Fibroblast of lung (primary cell): ENCODE measurements at regions not wholly inside any gene's neighbourhood (a gene's known extent, or its start where the extent isn't known, plus 50 kb on each side); places are given as distances from the start of the nearest gene placed in this dataset.

Experiments
- DNase-seq, 2 donors: peaks; one replicate each; pipeline versions ENCODE4 v3.0.0 to v3.0.0-alpha.2; 2010; ENCODE audit warnings: low read depth in 2 of 2
- H2AFZ ChIP-seq: 2 replicates; pipeline ENCODE4 v1.5.1; 2012; ENCODE audit warnings: low read length, control low read depth, inconsistent platforms
- H3K27ac ChIP-seq: 2 replicates; pipeline ENCODE4 v1.5.1; 2011; ENCODE audit warnings: low read length, control low read depth; ENCODE audit not compliant: insufficient read depth
- H3K27me3 ChIP-seq: 2 replicates; pipeline ENCODE4 v1.5.1; 2011; ENCODE audit warnings: mild to moderate bottlenecking, low read length; ENCODE audit not compliant: control insufficient read depth, insufficient read depth
- H3K36me3 ChIP-seq: 2 replicates; pipeline ENCODE4 v1.5.1; 2011; ENCODE audit warnings: low read length; ENCODE audit not compliant: control insufficient read depth, insufficient read depth
- H3K4me1 ChIP-seq: 2 replicates; pipeline ENCODE4 v1.5.1; 2011; ENCODE audit warnings: low read length; ENCODE audit not compliant: control insufficient read depth, insufficient read depth; ENCODE audit errors: extremely low read depth
- H3K4me2 ChIP-seq: 2 replicates; pipeline ENCODE4 v1.5.1; 2011; ENCODE audit warnings: low read length, control low read depth; ENCODE audit not compliant: insufficient read depth; ENCODE audit errors: extremely low read depth
- H3K4me3 ChIP-seq, 4 experiments: fragments of 200-600 bp in 1 of 4; sonication (generic) in 1 of 4; replicated peaks in 1 of 4; 2 replicates each; pipeline ENCODE4 v1.5.1; 2011 to 2016; ENCODE audit warnings: low read length in 4 of 4, low read depth in 3 of 4, mild to moderate bottlenecking in 3 of 4, control low read depth in 2 of 4, inconsistent platforms in 1 of 4, mixed read lengths in 1 of 4; ENCODE audit not compliant: insufficient read depth in 1 of 4; ENCODE audit errors: control extremely low read depth in 1 of 4
- H3K79me2 ChIP-seq: 2 replicates; pipeline ENCODE4 v1.5.1; 2012; ENCODE audit warnings: mild to moderate bottlenecking, low read length, inconsistent platforms; ENCODE audit not compliant: control insufficient read depth, insufficient read depth
- H3K9ac ChIP-seq: 2 replicates; pipeline ENCODE4 v1.5.1; 2011; ENCODE audit warnings: mild to moderate bottlenecking, low read length, control low read depth; ENCODE audit not compliant: insufficient read depth
- H3K9me3 ChIP-seq: 2 replicates; pipeline ENCODE4 v1.5.1; 2012; ENCODE audit warnings: low read depth, low read length; ENCODE audit not compliant: control insufficient read depth, insufficient read depth
- H4K20me1 ChIP-seq: 2 replicates; pipeline ENCODE4 v1.5.1; 2011; ENCODE audit warnings: low read length; ENCODE audit not compliant: control insufficient read depth, insufficient read depth; ENCODE audit errors: extremely low read depth
- CTCF ChIP-seq, 2 donors: IDR thresholded peaks in 1 of 2; conservative IDR thresholded peaks in 1 of 2; 1 replicate in 1 of 2; 2 replicates in 1 of 2; pipeline ENCODE4 v1.5.1; 2011 to 2012; ENCODE audit warnings: low read length in 2 of 2, control low read depth in 1 of 2, inconsistent platforms in 1 of 2, low read depth in 1 of 2, mild to moderate bottlenecking in 1 of 2
- EZH2 ChIP-seq: IDR thresholded peaks from 2 replicates; pipeline ENCODE4 v1.5.1; 2012; ENCODE audit warnings: low read length, control low read depth, mild to moderate bottlenecking; ENCODE audit errors: missing control alignments

DNA sequence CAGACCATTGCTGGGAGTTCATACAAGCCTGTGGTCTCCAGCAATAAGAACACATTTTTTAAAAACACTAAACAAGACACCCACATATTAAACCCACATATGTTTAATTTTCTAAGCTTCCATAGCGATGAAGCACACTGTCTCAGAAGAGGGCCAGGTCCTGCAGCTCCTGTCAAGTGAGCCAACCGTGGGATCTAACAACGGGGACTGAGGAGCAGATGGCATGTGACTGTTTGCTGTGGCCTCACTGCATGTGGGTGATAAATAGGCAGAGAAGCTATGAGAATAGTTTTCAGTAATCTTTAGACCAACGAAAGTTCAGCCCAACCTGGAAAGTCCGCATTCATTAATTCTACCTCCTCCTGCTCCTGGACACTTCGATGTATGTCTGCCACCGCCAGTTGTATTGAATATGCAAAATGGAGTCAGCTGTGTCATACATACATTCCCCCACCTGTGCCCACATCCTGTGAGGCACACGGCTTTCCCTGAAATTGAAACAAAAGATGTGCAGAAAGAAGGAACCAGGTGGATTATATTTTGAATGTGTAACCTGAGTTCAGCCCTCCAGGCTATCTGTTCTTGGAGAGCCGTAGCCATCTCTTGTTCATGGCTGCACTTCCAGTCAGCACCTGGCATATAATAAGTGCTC, 88.2 kb downstream of the MIS18A start:
- TF ChIP-seq EZH2 (no peak), CTCF (conservative IDR thresholded peaks at IDR 0.05 in 1 of 2, IDR thresholded peaks at IDR 0.05 in 1 of 2; ENCODE audit: low read depth in 1 of 2, low read length in 2 of 2) (no peak)
- Histone ChIP-seq H3K9me3 (no peaks in the 10 kb centered on the region), H3K27ac (no peak overlapping the region), H4K20me1 (no peaks in the 10 kb centered on the region), H3K4me3 (no peak overlapping the region), H3K27me3 (no peaks in the 10 kb centered on the region), H3K79me2 (no peaks in the 10 kb centered on the region), H3K4me2 (no peak overlapping the region), H3K9ac (no peak overlapping the region), H3K4me1 (no peaks in the 10 kb centered on the region), H2AFZ (no peak overlapping the region), H3K36me3 (no peaks in the 10 kb centered on the region)
- DNase-seq: no peak

GRCh38 chr21:32189688-32190483, 89.0 kb downstream of the MIS18A start:
- Histone ChIP-seq H3K36me3 (no peaks in the 10 kb centered on the region), H3K4me3 (no peak overlapping the region), H3K27me3 (no peaks in the 10 kb centered on the region), H4K20me1 (no peaks in the 10 kb centered on the region), H3K9me3 (no peaks in the 10 kb centered on the region), H3K4me1 (no peaks in the 10 kb centered on the region), H3K27ac (no peak overlapping the region), H3K9ac (no peak overlapping the region), H3K4me2 (no peak overlapping the region), H3K79me2 (no peaks in the 10 kb centered on the region), H2AFZ (no peak overlapping the region)
- no peak for TF ChIP-seq EZH2
- TF ChIP-seq CTCF (conservative IDR thresholded peaks at IDR 0.05 in 1 of 2, IDR thresholded peaks at IDR 0.05 in 1 of 2; ENCODE audit: low read depth in 1 of 2, low read length in 2 of 2): no peak
- no peak for DNase-seq

GRCh38 chr21:32186804-32187203, 92.0 kb downstream of the MIS18A start:
- no peaks in the 10 kb centered on the region for H4K20me1 ChIP-seq
- no peaks in the 10 kb centered on the region for H3K79me2 ChIP-seq
- no peak for TF ChIP-seq EZH2
- TF ChIP-seq CTCF (conservative IDR thresholded peaks at IDR 0.05 in 1 of 2, IDR thresholded peaks at IDR 0.05 in 1 of 2; ENCODE audit: low read depth in 1 of 2, low read length in 2 of 2): no peak
- H3K9me3 ChIP-seq: no peaks in the 10 kb centered on the region
- H3K36me3 ChIP-seq: no peaks in the 10 kb centered on the region
- no peak overlapping the region for H3K4me2 ChIP-seq
- no peak overlapping the region for H2AFZ ChIP-seq
- DNase-seq: no peak
- H3K4me1 ChIP-seq: no peaks in the 10 kb centered on the region
- no peaks in the 10 kb centered on the region for H3K27me3 ChIP-seq
- H3K9ac ChIP-seq: no peak overlapping the region
- H3K27ac ChIP-seq: no peak overlapping the region
- no peak overlapping the region for H3K4me3 ChIP-seq
